Aorta (tissue), 5 donors: ENCODE measurements at regions not wholly inside any gene's neighbourhood (a gene's known extent, or its start where the extent isn't known, plus 50 kb on each side); places are given as distances from the start of the nearest gene placed in this dataset.
"Not testable (repeated sequence)": the region's sequence is repeated elsewhere in the genome, so short reads cannot be mapped to it uniquely, and the experiment has no call there.

Source experiments
- ATAC-seq: fragments of 200-7000 bp; cut with Tn5 transposase; one replicate; pipeline ENCODE4 v1.9.1; 2022; ENCODE audit warnings: moderate library complexity; ENCODE audit not compliant: low FRiP score
- DNase-seq, 2 donors: peaks; one replicate each; pipeline ENCODE4 v3.0.0-alpha.2; 2020
- H3K27ac ChIP-seq, 2 donors: one replicate each; pipeline ENCODE4 v1.5.1; 2013; ENCODE audit warnings: low read length in 2 of 2, mild to moderate bottlenecking in 2 of 2, moderate library complexity in 2 of 2, control low read depth in 1 of 2, inconsistent platforms in 1 of 2, low read depth in 1 of 2
- H3K27me3 ChIP-seq, 2 donors: one replicate each; pipeline ENCODE4 v1.6.1; 2013; ENCODE audit warnings: control low read depth in 1 of 2, low read length in 1 of 2, mild to moderate bottlenecking in 1 of 2, moderate library complexity in 1 of 2; ENCODE audit not compliant: insufficient read depth in 2 of 2, control insufficient read depth in 1 of 2
- H3K36me3 ChIP-seq, 2 donors: one replicate each; pipeline ENCODE4 v1.6.1; 2013; ENCODE audit warnings: control low read depth in 1 of 2, low read length in 1 of 2, mild to moderate bottlenecking in 1 of 2; ENCODE audit not compliant: insufficient read depth in 2 of 2, control insufficient read depth in 1 of 2
- H3K4me1 ChIP-seq, 2 donors: one replicate each; pipeline ENCODE4 v1.6.1; 2013; ENCODE audit warnings: low read length in 2 of 2, control low read depth in 1 of 2, mild to moderate bottlenecking in 1 of 2, moderate library complexity in 1 of 2; ENCODE audit not compliant: insufficient read depth in 2 of 2, control insufficient read depth in 1 of 2
- H3K4me3 ChIP-seq, 2 donors: one replicate each; pipeline ENCODE4 v1.5.1; 2013; ENCODE audit warnings: low read length in 2 of 2, control low read depth in 1 of 2, mild to moderate bottlenecking in 1 of 2
- H3K9me3 ChIP-seq: one replicate; pipeline ENCODE4 v1.6.1; 2013; ENCODE audit warnings: mild to moderate bottlenecking, low read length; ENCODE audit not compliant: control insufficient read depth
- WGBS, 2 donors: extraction: QIAGEN DNeasy Blood & Tissue Kit; methylation state at CpG; one replicate each; pipeline ENCODE4 v1.1.7; 2013; 5-methylcytosine and 5-hydroxymethylcytosine counted together
- intact Hi-C, 2 donors: fragments of 100-400 bp; cut with DNase I; formaldehyde crosslinking; loops; one replicate each; pipeline versions ENCODE4 v1.14.2 to v1.15.0; 2022
- donor health status: healthy with polysubstance abuse.
- donor health status: Bipolar disorder and iron deficiency.
- donor health status: DM: no; HTN: no; CAD: no.
- donor health status: DM: no; HTN: no; CAD: no.
- donor health status: DM: yes; HTN: yes; CAD: no.

DNA sequence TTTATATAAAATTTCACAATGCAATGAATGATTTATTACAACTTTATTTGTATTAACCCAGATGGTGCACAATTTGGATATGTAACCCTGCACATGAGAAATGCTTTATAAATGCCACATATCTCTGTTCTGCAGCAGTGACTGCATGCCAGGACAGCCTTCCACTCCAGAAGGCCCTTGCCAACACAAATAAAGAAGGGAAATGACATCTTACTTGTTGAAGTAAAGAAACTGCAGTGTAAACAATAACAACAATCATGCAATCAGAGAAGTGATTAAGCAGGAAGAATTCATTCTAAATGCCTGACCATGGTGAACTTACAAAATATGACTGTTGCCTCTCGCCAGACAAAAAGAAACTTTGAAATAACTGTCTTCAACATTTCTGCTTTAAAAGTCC is 129.9 kb upstream of the CHST9 start:
- DNase-seq = no peak
- no peak for ATAC-seq
- no peak overlapping the region for H3K4me3 ChIP-seq
- H3K27me3 ChIP-seq = no peaks in the 10 kb centered on the region
- no peak overlapping the region for H3K27ac ChIP-seq
- intact Hi-C loops = no loop called here
- H3K4me1 ChIP-seq = no peaks in the 10 kb centered on the region
- H3K36me3 ChIP-seq = no peaks in the 10 kb centered on the region
- no peaks in the 10 kb centered on the region for H3K9me3 ChIP-seq
- WGBS, 2 donors = 2 to 7% methylated on average over 1 of the region's 1 CpG

- ATAC-seq = no peak
- Histone ChIP-seq H3K27ac (no peak overlapping the region), H3K9me3 (no peaks in the 10 kb centered on the region), H3K4me3 (no peak overlapping the region), H3K27me3 (no peaks in the 10 kb centered on the region), H3K36me3 (no peaks in the 10 kb centered on the region), H3K4me1 (no peaks in the 10 kb centered on the region)
- intact Hi-C loops = no loop called here
- DNase-seq = no peak
- WGBS, 2 donors = 10 to 14% methylated on average over 1 of the region's 1 CpG
Measured at GRCh38 chr18:27313678-27314077, 128.6 kb upstream of the CHST9 start.

DNA sequence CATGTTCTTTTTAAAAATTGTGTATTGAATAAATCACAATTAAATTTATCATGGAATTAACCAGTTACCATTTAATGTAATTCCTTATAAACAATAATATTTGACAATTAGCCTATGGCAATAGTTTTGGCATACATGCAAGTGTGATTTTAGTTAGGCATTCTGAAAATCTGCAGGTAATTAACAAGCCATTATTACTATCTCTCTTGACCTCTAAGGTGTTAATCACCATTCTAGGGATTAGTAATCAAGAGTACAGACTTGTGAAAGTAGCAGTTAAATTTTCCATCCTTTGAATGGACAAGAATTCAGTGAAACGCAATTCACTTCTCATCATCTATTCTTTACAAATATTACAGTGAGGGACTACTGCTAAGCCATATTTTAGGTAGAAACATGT is 127.7 kb upstream of the CHST9 start:
- intact Hi-C loops = no loop called here
- DNase-seq (no peak), ATAC-seq (no peak)
- no peaks in the 10 kb centered on the region for H3K27me3 ChIP-seq
- 82 to 89% methylated on average over 1 of the region's 1 CpG for WGBS, 2 donors
- H3K36me3 ChIP-seq = no peaks in the 10 kb centered on the region
- no peaks in the 10 kb centered on the region for H3K4me1 ChIP-seq
- H3K27ac ChIP-seq = no peak overlapping the region
- H3K4me3 ChIP-seq = no peak overlapping the region
- H3K9me3 ChIP-seq = no peaks in the 10 kb centered on the region

DNA sequence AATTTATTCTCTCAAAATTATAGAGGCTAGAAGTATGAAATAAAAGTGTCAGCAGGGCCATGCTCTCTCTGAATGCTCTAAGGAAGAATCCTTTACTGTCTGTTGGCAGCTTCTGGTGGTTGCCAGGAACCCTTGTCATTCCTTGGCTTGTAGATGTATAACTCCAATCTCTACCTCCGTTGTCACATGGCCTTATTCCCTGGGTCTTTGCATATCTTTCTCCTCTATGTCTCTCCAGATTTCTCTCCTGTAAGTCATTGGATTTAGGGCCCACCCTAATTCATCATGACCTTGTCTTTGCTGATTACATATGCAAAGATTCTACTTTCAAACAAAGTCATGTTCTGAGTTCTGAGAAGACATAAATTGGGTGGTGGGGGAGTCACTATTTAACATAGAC is 127.0 kb upstream of the CHST9 start:
- Histone ChIP-seq H3K9me3 (no peaks in the 10 kb centered on the region), H3K27ac (no peak overlapping the region)
- DNase-seq = no peak

DNA sequence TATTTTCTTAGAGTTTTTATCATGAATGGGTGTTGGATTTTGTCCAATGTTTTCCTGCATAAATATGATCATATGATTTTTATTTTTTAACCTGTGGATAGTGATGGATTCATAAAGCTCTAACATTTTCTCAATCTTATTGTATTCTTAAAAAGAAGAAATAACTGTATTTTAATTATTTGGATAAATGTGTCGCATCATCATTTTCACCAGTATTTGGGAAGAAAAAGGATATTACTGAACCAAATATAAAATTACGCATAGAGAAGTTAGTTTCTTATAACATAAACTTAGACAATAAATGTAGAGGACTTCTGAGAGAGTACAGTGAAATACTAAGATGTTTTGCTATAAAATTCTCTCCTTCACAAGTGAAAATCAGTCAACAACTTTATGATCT is 126.0 kb upstream of the CHST9 start:
- DNase-seq = no peak
- intact Hi-C loops = no loop called here
- WGBS, 2 donors = 95 to 97% methylated on average over 2 of the region's 2 CpGs

More for the DNA sequence above, 127.0 kb upstream of the CHST9 start:
- Histone ChIP-seq H3K4me1 (no peaks in the 10 kb centered on the region), H3K27me3 (no peaks in the 10 kb centered on the region), H3K4me3 (no peak overlapping the region), H3K36me3 (no peaks in the 10 kb centered on the region)
- 67 to 77% methylated on average over 1 of the region's 1 CpG for WGBS, 2 donors
- no peak for ATAC-seq
- intact Hi-C loops = no loop called here

GRCh38 chr18:27301615-27302378 is 116.7 kb upstream of the CHST9 start:
- WGBS, 2 donors = 43 to 44% methylated on average over 5 of the region's 5 CpGs
- no peak overlapping the region for H3K27ac ChIP-seq
- no peaks in the 10 kb centered on the region for H3K4me1 ChIP-seq
- intact Hi-C loops = no loop called here
- DNase-seq (no peak), ATAC-seq (no peak)
- no peaks in the 10 kb centered on the region for H3K9me3 ChIP-seq
- no peaks in the 10 kb centered on the region for H3K27me3 ChIP-seq
- no peaks in the 10 kb centered on the region for H3K36me3 ChIP-seq
- no peak overlapping the region for H3K4me3 ChIP-seq

More for the DNA sequence above, 126.0 kb upstream of the CHST9 start:
- no peaks in the 10 kb centered on the region for H3K4me1 ChIP-seq
- H3K36me3 ChIP-seq = no peaks in the 10 kb centered on the region
- ATAC-seq = no peak
- H3K9me3 ChIP-seq = no peaks in the 10 kb centered on the region
- no peak overlapping the region for H3K4me3 ChIP-seq
- no peak overlapping the region for H3K27ac ChIP-seq
- no peaks in the 10 kb centered on the region for H3K27me3 ChIP-seq

- Histone ChIP-seq H3K36me3 (no peaks in the 10 kb centered on the region), H3K4me1 (no peaks in the 10 kb centered on the region), H3K27ac (no peak overlapping the region), H3K9me3 (no peaks in the 10 kb centered on the region), H3K27me3 (no peaks in the 10 kb centered on the region), H3K4me3 (no peak overlapping the region)
- DNase-seq (no peak), ATAC-seq (no peak)
- intact Hi-C loops = no loop called here
- WGBS, 2 donors = 43 to 50% methylated on average over 4 of the region's 4 CpGs
Measured at GRCh38 chr18:27298214-27298804, 113.2 kb upstream of the CHST9 start.

GRCh38 chr18:27285973-27286562 is 101.0 kb upstream of the CHST9 start:
- H3K4me1 ChIP-seq, ATAC-seq, H3K36me3 ChIP-seq, H3K27ac ChIP-seq, DNase-seq, intact Hi-C loops, H3K27me3 ChIP-seq, H3K9me3 ChIP-seq, H3K4me3 ChIP-seq: not testable (repeated sequence)
- WGBS, 2 donors = 69 to 72% methylated on average over 2 of the region's 2 CpGs

DNA sequence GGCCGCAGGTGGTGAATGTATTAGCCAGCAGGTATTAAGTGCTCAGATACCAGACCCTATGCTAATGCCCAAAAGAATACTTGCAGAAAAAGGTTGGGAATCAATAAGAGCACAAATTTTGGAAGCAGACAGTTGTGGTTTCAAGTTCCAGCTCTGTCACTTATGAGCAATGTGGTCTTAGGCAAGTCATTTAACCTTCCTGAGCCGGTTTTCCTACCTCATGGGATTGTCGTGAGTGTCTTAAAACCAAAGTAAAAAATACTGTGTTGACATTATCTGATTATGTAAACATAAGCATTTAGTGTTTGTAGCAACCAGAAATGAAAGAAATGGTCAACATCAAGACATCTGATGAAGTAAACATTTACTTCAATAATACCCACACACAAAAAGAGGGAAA is 93.0 kb upstream of the CHST9 start:
- intact Hi-C loops = no loop called here
- DNase-seq (no peak), ATAC-seq (no peak)
- Histone ChIP-seq H3K36me3 (no peaks in the 10 kb centered on the region), H3K4me1 (no peaks in the 10 kb centered on the region), H3K9me3 (peaks cover 1% of the 10 kb centered on the region), H3K4me3 (no peak overlapping the region), H3K27ac (no peak overlapping the region), H3K27me3 (no peaks in the 10 kb centered on the region)
- WGBS, 2 donors = 74 to 75% methylated on average over 3 of the region's 3 CpGs
